Pulmonary artery endothelial cell (primary cell): ENCODE measurements at regions not wholly inside any gene's neighbourhood (a gene's known extent, or its start where the extent isn't known, plus 50 kb on each side); places are given as distances from the start of the nearest gene placed in this dataset.

Source experiments
- DNase-seq: peaks from one replicate; pipeline ENCODE4 v3.0.0-alpha.2; 2011; ENCODE audit warnings: low read depth, low spot score

DNA sequence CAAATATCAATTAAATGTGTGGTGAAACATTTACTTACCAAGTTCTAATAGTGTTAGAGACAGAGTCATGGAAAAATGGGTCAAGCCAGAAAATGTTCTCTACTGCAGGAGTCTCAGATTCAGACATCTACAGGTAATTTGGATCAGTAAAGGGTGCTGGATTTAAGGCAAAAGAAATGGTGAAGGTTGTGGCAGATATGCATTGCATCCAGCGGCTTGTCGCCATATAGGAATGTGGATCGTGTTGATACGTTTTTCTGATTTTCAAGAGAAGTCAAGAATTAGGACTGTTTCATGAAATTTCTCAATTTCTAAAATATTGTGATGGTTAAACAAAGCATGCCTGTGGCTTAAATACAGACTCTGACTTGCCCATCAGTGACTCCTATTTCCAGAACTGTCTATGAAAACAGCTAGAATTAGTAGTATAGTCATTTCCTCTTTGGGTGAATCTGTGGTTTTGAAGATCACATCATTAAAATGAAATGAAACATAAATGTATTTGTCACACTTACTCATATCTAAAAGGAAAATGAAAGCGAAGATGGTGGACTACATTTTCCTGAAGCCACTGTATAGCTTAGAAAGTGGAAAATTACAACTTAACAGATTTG, 110.1 kb upstream of the VEGFC start:
- no peak for DNase-seq

GRCh38 chr4:176906709-176907108, 114.0 kb upstream of the VEGFC start:
- DNase-seq: no peak

DNA sequence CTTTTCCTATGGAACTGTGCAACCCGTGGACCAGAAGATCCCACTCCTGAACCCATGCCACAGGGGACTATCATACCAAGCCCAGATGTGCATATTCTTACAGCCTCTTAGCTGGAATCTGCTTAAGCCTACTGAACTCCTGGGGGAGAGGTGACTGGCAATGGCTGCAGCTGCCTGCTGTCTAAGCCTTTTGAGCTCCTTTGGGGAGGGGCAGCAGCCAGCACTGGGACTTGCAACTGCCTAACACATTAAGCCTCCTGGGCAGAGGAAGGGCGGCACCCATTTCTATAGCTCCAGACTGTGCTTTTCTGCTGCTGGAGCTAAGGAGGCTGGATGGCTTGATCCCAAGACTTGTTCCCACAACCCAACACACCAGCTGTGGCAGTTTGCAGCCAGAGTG, 117.9 kb upstream of the VEGFC start:
- DNase-seq: no peak

GRCh38 chr4:176919631-176920030, 126.9 kb upstream of the VEGFC start:
- no peak for DNase-seq

- peak; percentile 66 for DNase-seq
These were observed 128.0 kb upstream of the VEGFC start for GRCh38 chr4:176920694-176921093.

GRCh38 chr4:176921256-176921655, 128.5 kb upstream of the VEGFC start:
- no peak for DNase-seq

DNA sequence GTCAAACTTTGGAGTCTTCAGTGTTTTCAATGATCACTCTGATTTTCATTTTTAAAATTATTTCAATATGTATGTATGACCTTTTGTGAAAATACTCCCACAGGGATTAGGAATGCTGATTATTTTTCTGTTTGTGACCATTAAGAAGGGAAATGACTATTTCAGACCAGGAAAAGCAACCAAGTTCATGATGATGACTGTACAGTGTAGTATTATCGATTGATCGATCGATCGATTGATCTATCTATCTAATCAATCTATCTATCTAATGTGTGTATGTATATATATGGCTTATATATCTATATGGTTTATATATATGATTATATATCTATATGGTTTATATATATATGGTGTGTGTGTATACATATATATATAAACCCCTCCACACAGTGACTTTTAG, 131.5 kb upstream of the VEGFC start:
- no peak for DNase-seq

- no peak for DNase-seq
These were observed 133.2 kb upstream of the VEGFC start for GRCh38 chr4:176925962-176926361.

DNA sequence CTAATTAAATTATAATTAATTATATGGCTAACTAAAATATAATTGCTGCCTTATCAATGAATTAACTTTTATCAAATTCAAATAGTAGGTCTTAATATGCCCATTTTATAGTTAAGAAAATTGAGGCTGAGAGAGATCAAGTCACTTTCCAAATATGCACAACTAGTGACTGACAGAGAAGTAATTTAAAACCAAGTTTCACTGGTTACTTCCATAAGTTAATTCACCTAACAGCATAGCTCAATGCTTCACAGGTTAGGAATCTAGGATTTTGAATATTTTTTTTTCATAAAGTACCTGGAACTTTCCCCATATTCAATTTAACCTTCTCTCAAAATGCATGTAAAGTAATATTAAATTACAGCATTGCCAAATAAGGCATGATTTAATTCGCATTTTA, 134.4 kb upstream of the VEGFC start:
- DNase-seq: no peak

- no peak for DNase-seq
These were observed 134.9 kb upstream of the VEGFC start for GRCh38 chr4:176927664-176928063.

DNA sequence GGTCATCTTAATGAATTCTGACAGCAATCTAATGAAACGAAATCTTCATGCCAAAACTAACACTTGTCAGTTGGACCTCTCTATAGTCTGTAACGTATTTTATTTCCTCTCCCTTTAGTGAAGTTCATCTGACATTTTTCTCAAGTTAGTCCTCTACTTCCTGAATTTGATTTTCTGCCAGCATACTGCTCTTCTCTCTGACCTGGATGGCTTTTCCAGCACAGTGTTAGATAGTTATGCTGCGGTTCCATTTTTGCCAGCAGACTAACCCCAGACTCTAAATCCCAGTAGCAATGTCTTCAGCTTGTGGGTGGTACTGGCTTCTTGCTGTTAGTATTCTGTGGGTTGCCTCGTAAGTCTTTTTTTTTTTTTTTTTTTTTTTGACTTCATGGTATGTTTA, 146.7 kb upstream of the VEGFC start:
- DNase-seq: peak; percentile 5

DNA sequence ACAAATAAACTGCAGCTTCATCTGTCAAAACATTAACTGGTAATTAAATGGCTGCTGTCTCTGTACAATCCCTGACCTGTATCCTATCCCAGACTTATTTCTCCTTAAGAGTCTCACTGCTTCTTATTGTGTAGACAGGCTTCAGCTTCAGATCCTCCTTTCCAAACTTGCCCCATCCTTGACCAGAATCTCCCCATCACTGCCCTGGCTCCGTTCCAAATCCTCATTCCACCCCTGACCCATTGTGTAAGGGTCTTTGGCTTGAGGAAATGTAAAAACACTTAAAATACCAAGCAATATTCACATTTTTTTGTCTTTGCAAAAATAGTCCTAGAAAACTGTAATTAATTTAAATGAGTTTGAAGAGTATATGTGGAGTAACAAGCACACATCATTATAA, 152.6 kb upstream of the VEGFC start:
- no peak for DNase-seq

- DNase-seq: no peak
These were observed 156.3 kb upstream of the VEGFC start for GRCh38 chr4:176949029-176949428.

GRCh38 chr4:176953021-176953420, 160.3 kb upstream of the VEGFC start:
- no peak for DNase-seq

DNA sequence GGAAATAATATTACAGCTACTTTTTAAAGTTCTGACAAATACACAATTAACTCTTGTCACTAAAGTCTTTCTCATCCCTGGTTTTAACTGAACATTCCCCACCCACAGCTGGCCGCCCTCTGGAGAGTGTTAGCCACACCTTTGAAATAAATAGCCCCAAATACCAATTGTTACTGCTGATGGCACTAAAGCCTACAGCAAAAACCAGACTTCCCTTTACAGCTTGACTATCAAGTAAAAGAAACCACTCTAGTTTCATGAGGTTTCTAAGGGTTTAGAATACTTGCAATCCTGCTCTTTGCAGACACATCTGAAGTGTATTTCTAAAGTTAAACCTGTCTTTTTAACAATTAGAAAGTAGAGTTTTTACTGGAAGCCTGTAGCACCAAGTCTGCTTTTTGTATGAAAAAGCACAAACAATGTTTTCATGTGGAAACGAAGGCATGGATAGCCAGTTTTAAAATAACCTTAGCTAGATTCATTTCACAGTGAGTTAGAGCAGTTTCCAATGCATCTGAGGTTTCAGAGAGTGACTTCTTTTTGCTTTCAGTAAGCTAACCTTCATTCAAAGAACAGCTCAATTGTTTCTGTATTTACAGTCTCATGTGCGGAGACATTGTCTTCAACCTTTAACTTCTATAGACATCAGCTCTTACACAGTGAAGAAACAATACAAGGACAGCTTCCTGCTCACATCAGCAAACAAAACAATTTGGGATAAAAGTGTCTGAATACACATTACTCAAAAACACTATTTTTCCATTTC, 164.8 kb upstream of the VEGFC start:
- no peak for DNase-seq

- DNase-seq: no peak
These were observed 167.3 kb upstream of the VEGFC start for GRCh38 chr4:176959980-176960379.

- DNase-seq: no peak
These were observed 170.4 kb upstream of the VEGFC start for GRCh38 chr4:176963121-176963520.

DNA sequence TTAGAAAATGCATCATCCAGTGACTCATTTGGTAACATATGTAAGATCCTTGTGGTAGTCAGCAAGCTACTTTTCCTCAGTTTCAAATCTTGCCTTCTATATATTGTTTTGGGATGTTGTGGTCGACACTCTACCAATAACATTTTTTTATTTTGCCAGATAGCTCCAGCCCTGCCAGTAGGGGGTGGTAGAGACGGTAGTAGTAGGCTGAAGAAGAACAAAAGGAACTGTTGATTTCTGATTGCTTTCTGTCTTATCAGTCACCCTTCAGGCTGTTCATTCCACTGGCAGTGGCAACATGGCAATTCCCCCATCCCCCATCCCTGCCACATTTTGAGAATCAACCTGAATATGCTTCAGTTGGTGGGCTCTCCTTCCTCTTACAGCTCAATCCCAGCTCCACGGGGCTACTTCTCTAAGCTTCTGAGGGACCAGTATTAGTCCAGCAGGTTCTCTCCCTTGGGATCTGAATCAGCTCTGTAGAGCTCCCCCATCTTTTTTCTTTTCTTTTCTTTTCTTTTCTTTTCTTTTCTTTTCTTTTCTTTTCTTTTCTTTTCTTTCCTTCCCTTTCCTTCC, 171.5 kb upstream of the VEGFC start:
- DNase-seq: no peak

- DNase-seq: no peak
These were observed 174.9 kb upstream of the VEGFC start for GRCh38 chr4:176967586-176967985.

GRCh38 chr4:176968094-176968493, 175.4 kb upstream of the VEGFC start:
- DNase-seq: no peak

GRCh38 chr4:176969011-176969410, 176.3 kb upstream of the VEGFC start:
- no peak for DNase-seq

GRCh38 chr4:176970853-176971252, 178.1 kb upstream of the VEGFC start:
- no peak for DNase-seq

GRCh38 chr4:176971576-176972115, 178.9 kb upstream of the VEGFC start:
- DNase-seq: peak; percentile 11
